EL (cell line): ENCODE measurements at regions not wholly inside any gene's neighbourhood (a gene's known extent, or its start where the extent isn't known, plus 50 kb on each side); places are given as distances from the start of the nearest gene placed in this dataset.
A peak's percentile ranks its signal among the peaks of the same experiment; 100 is the strongest.
"Not testable (repeated sequence)": the region's sequence is repeated elsewhere in the genome, so short reads cannot be mapped to it uniquely, and the experiment has no call there.

Source experiments
- DNase-seq: peaks from one replicate; pipeline ENCODE4 v3.0.0-alpha.2; 2016

DNA sequence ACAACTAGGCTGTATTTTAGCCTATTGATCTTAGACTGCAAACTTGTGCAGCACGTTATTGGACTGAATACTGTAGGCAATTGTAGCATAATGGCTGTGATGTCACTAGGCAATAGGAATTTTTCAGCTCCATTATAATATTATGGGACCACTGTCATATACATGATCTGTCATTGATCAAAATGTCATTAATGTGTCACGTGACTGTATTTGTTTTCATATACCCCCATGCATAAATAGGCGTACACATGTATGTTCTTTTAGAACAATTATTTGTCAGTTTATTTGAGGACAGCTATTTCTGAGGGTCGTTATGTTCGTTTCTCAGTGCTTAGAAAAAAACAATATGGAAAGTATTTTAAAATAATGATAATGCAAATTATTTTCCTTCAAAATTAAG lies 111.9 kb upstream of the CDH2 start:
- no peak for DNase-seq

DNA sequence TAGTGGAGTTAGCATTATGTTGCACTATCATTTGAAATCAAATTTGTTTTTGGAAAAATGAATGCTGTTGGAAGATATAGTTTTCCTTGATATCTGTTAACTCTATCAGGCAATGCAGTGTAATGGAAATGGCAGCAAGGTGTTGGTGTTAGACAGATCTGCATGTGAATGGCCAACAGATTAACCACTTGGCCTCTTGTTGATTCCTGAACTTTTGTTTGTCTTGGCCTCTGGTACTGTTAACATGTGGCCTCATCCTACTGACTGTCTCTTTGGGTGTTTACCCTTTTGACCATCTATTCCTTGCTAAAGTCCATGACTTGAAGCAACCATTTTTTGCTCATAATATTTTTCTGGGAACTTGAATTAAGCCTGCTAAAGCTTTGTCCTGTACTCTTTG lies 110.2 kb upstream of the CDH2 start:
- no peak for DNase-seq

GRCh38 chr18:28284132-28284531 lies 107.2 kb upstream of the CDH2 start:
- DNase-seq = peak; percentile 68

GRCh38 chr18:28281400-28281799 lies 104.5 kb upstream of the CDH2 start:
- peak; percentile 6 for DNase-seq

DNA sequence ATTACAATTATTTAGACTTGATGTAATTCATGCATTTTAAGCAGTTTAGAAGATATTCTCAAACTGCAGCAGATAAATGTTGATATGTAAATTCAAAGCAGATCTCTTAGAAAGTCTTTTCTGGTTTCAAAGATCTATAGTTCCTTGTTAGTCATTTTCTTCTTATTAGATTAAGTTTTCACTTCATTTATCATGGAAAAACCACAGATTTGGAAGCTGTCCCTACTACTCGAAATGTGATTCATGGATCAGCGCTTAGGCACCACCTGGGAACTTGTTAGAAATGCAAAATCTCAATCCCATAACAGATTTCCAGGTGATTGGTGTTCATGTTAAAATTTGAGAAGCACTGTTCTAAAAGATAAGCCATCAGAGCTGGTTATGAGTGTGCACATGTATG lies 92.8 kb upstream of the CDH2 start:
- no peak for DNase-seq

- peak; percentile 77 for DNase-seq
These were observed 91.1 kb upstream of the CDH2 start for GRCh38 chr18:28267878-28268625.

- DNase-seq = peak; percentile 49
These were observed 90.3 kb upstream of the CDH2 start for GRCh38 chr18:28267276-28267675.

GRCh38 chr18:28256166-28256565 lies 79.2 kb upstream of the CDH2 start:
- peak; percentile 41 for DNase-seq

GRCh38 chr18:28248653-28249052 lies 71.7 kb upstream of the CDH2 start:
- DNase-seq = no peak

DNA sequence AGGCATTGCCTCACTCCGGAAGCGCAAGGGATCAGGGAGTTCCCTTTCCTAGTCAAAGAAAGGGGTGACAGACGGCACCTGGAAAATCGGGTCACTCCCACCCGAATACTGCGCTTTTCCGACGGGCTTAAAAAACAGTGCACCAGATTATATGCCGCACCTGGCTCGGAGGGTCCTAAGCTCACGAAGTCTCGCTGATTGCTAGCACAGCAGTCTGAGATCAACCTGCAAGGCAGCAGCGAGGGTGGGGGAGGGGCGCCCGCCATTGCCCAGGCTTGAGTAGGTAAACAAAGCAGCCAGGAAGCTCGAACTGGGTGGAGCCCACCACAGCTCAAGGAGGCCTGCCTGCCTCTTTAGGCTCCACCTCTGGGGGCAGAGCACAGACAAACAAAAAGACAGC lies 63.7 kb upstream of the CDH2 start:
- not testable (repeated sequence) for DNase-seq

DNA sequence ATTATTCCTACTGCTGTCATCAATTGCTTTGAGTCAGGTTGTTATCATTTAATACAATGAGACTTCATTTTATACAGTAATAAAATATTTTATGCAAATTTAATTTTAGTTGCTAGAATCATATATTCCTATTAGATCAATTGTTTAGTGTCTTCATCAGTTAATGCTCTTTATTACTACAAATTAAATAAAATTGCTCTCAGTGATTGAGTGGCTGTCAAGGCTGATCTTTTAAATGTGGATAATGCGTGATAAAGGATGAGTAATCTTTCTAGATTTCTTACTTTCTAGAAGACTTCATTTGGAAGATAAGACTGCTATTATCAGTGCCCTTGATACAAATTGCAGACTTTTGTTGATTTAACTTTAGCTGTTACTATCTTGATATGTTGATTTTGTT lies 59.6 kb upstream of the CDH2 start:
- no peak for DNase-seq
